Loucy (cell line): ENCODE measurements at regions not wholly inside any gene's neighbourhood (a gene's known extent, or its start where the extent isn't known, plus 50 kb on each side); places are given as distances from the start of the nearest gene placed in this dataset.

Experiments
- CTCF ChIP-seq: fragments of 200-600 bp; sonication (generic); conservative IDR thresholded peaks from 2 replicates; pipeline ENCODE4 v1.5.1; 2014; ENCODE audit warnings: mild to moderate bottlenecking, antibody characterized with exemption, low read length
- EZH2phosphoT487 ChIP-seq: fragments of 200-600 bp; IDR thresholded peaks from 2 replicates; pipeline ENCODE4 v1.6.1; 2018; ENCODE audit warnings: antibody characterized with exemption, mild to moderate bottlenecking, moderate library complexity, borderline replicate concordance

- TF ChIP-seq CTCF (no peak), EZH2phosphoT487 (no peak)
These were observed 350.8 kb downstream of the PDGFC start for GRCh38 chr4:156620786-156621185.
